Ishikawa (cell line): ENCODE measurements at regions not wholly inside any gene's neighbourhood (a gene's known extent, or its start where the extent isn't known, plus 50 kb on each side); places are given as distances from the start of the nearest gene placed in this dataset.

Experiments
- CEBPB ChIP-seq: IDR thresholded peaks from 2 replicates; pipeline ENCODE4 v1.6.1; 2012
- CREB1 ChIP-seq: IDR thresholded peaks from 2 replicates; pipeline ENCODE4 v1.6.1; 2012; ENCODE audit warnings: low read depth
- EGR1 ChIP-seq: IDR thresholded peaks from 2 replicates; pipeline ENCODE4 v1.6.1; 2012
- EP300 ChIP-seq: IDR thresholded peaks from 2 replicates; pipeline ENCODE4 v1.6.1; 2012; ENCODE audit warnings: borderline replicate concordance
- FOXM1 ChIP-seq: IDR thresholded peaks from 2 replicates; pipeline ENCODE4 v1.6.1; 2012; ENCODE audit warnings: low read depth, borderline replicate concordance
- MAX ChIP-seq: IDR thresholded peaks from 2 replicates; pipeline ENCODE4 v1.6.1; 2012
- NFIC ChIP-seq: IDR thresholded peaks from 2 replicates; pipeline ENCODE4 v1.6.1; 2012
- RAD21 ChIP-seq: IDR thresholded peaks from 2 replicates; pipeline ENCODE4 v1.6.1; 2012; ENCODE audit warnings: low read depth
- REST ChIP-seq: IDR thresholded peaks from 2 replicates; pipeline ENCODE4 v1.6.1; 2012; ENCODE audit warnings: low read depth, mild to moderate bottlenecking
- TAF1 ChIP-seq: IDR thresholded peaks from 2 replicates; pipeline ENCODE4 v1.6.1; 2012; ENCODE audit warnings: low read depth, mild to moderate bottlenecking
- USF1 ChIP-seq: IDR thresholded peaks from 2 replicates; pipeline ENCODE4 v1.6.1; 2012

GRCh38 chr2:239689985-239690384 lies 289.2 kb upstream of the HDAC4 start:
- TF ChIP-seq EGR1 = no peak
- TF ChIP-seq USF1 = no peak
- no peak for TF ChIP-seq NFIC
- no peak for TF ChIP-seq MAX
- no peak for TF ChIP-seq EP300
- TF ChIP-seq CREB1 = no peak
- TF ChIP-seq REST = no peak
- no peak for TF ChIP-seq TAF1
- no peak for TF ChIP-seq RAD21
- TF ChIP-seq CEBPB = no peak
- TF ChIP-seq FOXM1 = no peak
